Caco-2 (cell line): ENCODE measurements at regions not wholly inside any gene's neighbourhood (a gene's known extent, or its start where the extent isn't known, plus 50 kb on each side); places are given as distances from the start of the nearest gene placed in this dataset.

Experiments used
- BruUV-seq: library from RNA; stranded (reverse); fragments of 400-500 nt; replicated peaks from 2 replicates; lab custom pipeline; 2021; lab: Mats Ljungman, UMichigan
- CTCF ChIA-PET: fragments of 300-600 bp; sonication (Branson Sonifier 250); formaldehyde crosslinking; loops from one replicate; lab custom pipeline; 2022; ENCODE audit warnings: antibody characterized with exemption; lab: Charles Lee
- POLR2A ChIA-PET: fragments of 300-600 bp; sonication (Branson Sonifier 250); formaldehyde crosslinking; loops from one replicate; lab custom pipeline; 2022; ENCODE audit warnings: antibody characterized with exemption; lab: Charles Lee
- DNase-seq, 2 experiments: peaks; one replicate each; pipeline versions ENCODE4 v3.0.0 to v3.0.0-alpha.2; 2020 to 2022
- H3K27me3 ChIP-seq: replicated peaks from 2 replicates; pipeline ENCODE4 v1.6.0; 2011; ENCODE audit warnings: low read length; ENCODE audit not compliant: control insufficient read depth, insufficient read depth
- H3K36me3 ChIP-seq: 2 replicates; pipeline ENCODE4 v1.5.1; 2011; ENCODE audit warnings: low read length; ENCODE audit not compliant: control insufficient read depth, insufficient read depth
- H3K4me1 ChIP-seq: fragments of 250-450 bp; sonication (Bioruptor Pico); 2 replicates; pipeline ENCODE4 v1.5.1; 2020; ENCODE audit warnings: mild to moderate bottlenecking
- H3K4me3 ChIP-seq: 2 replicates; pipeline ENCODE4 v1.5.1; 2011; ENCODE audit warnings: low read depth, mild to moderate bottlenecking, control low read depth, low read length
- H3K9me3 ChIP-seq: fragments of 250-450 bp; sonication (Bioruptor Pico); 2 replicates; pipeline ENCODE4 v1.5.1; 2020; ENCODE audit warnings: mild to moderate bottlenecking, moderate library complexity
- H3K27ac Mint-ChIP-seq: one replicate; pipeline ENCODE4 v1.8.0; 2022; ENCODE audit warnings: mixed read lengths; ENCODE audit not compliant: unreplicated experiment
- H3K27me3 Mint-ChIP-seq: one replicate; pipeline ENCODE4 v1.8.0; 2022; ENCODE audit warnings: mixed read lengths; ENCODE audit not compliant: insufficient read depth, unreplicated experiment
- H3K36me3 Mint-ChIP-seq: one replicate; pipeline ENCODE4 v1.8.0; 2022; ENCODE audit warnings: mild to moderate bottlenecking, mixed read lengths; ENCODE audit not compliant: insufficient read depth, unreplicated experiment
- H3K4me1 Mint-ChIP-seq: one replicate; pipeline ENCODE4 v1.8.0; 2022; ENCODE audit warnings: low read depth, mixed read lengths; ENCODE audit not compliant: unreplicated experiment
- H3K4me3 Mint-ChIP-seq: one replicate; pipeline ENCODE4 v1.8.0; 2022; ENCODE audit warnings: mild to moderate bottlenecking, moderate library complexity, mixed read lengths; ENCODE audit not compliant: unreplicated experiment
- H3K9me3 Mint-ChIP-seq: one replicate; pipeline ENCODE4 v1.8.0; 2022; ENCODE audit warnings: mixed read lengths; ENCODE audit not compliant: unreplicated experiment
- CTCF ChIP-seq, 2 experiments: fragments of 200-600 bp in 1 of 2; IDR thresholded peaks; 1 replicate in 1 of 2; 2 replicates in 1 of 2; pipeline versions ENCODE4 v1.5.1 to v1.8.0; 2011 to 2022; ENCODE audit warnings: antibody characterized with exemption in 1 of 2, control low read depth in 1 of 2, inconsistent platforms in 1 of 2, low read depth in 1 of 2, low read length in 1 of 2, mild to moderate bottlenecking in 1 of 2, moderate library complexity in 1 of 2; ENCODE audit not compliant: insufficient read depth in 1 of 2, severe bottlenecking in 1 of 2, unreplicated experiment in 1 of 2
- intact Hi-C: fragments of 100-400 bp; cut with micrococcal nuclease; formaldehyde crosslinking; loops from one replicate; pipeline ENCODE4 v1.10.0; 2022; ENCODE audit not compliant: unreplicated experiment

GRCh38 chr15:92316586-92317295 lies 76.9 kb upstream of the ST8SIA2 start:
- Mint-ChIP-seq H3K27ac (no peak overlapping the region), H3K27me3 (peaks cover 35% of the 10 kb centered on the region), H3K4me1 (no peaks in the 10 kb centered on the region), H3K36me3 (no peaks in the 10 kb centered on the region), H3K4me3 (no peak overlapping the region), H3K9me3 (no peaks in the 10 kb centered on the region)
- CTCF ChIA-PET = no interaction called here
- Histone ChIP-seq H3K4me3 (no peak overlapping the region), H3K36me3 (no peaks in the 10 kb centered on the region), H3K27me3 (no peaks in the 10 kb centered on the region; the same call in 1 of the 2 replicates), H3K9me3 (no peaks in the 10 kb centered on the region), H3K4me1 (no peaks in the 10 kb centered on the region)
- no peak for DNase-seq
- POLR2A ChIA-PET = no interaction called here
- intact Hi-C loops = no loop called here
- no TSS peak for BruUV-seq
- TF ChIP-seq CTCF (IDR thresholded peaks at IDR 0.05; ENCODE audit: insufficient read depth in 1 of 2, low read depth in 1 of 2, low read length in 1 of 2, severe bottlenecking in 1 of 2, unreplicated experiment in 1 of 2) = no peak

- Histone ChIP-seq H3K27me3 (no peaks in the 10 kb centered on the region; the same call in 1 of the 2 replicates), H3K4me1 (no peaks in the 10 kb centered on the region), H3K36me3 (no peaks in the 10 kb centered on the region), H3K4me3 (no peak overlapping the region), H3K9me3 (no peaks in the 10 kb centered on the region)
- intact Hi-C loops = no loop called here
- Mint-ChIP-seq H3K4me1 (no peaks in the 10 kb centered on the region), H3K4me3 (no peak overlapping the region), H3K27me3 (peaks cover 33% of the 10 kb centered on the region), H3K9me3 (peaks cover 5% of the 10 kb centered on the region), H3K36me3 (no peaks in the 10 kb centered on the region), H3K27ac (no peak overlapping the region)
- DNase-seq = no peak
- ChIA-PET CTCF (no interaction called here), POLR2A (no interaction called here)
- no TSS peak for BruUV-seq
- TF ChIP-seq CTCF (IDR thresholded peaks at IDR 0.05; ENCODE audit: insufficient read depth in 1 of 2, low read depth in 1 of 2, low read length in 1 of 2, severe bottlenecking in 1 of 2, unreplicated experiment in 1 of 2) = no peak
Observed at GRCh38 chr15:92320012-92320699, 73.5 kb upstream of the ST8SIA2 start.

- Mint-ChIP-seq H3K4me3 (no peak overlapping the region), H3K9me3 (peaks cover 9% of the 10 kb centered on the region), H3K4me1 (no peaks in the 10 kb centered on the region), H3K36me3 (no peaks in the 10 kb centered on the region), H3K27ac (no peak overlapping the region), H3K27me3 (peaks cover 32% of the 10 kb centered on the region)
- ChIA-PET CTCF (no interaction called here), POLR2A (no interaction called here)
- no peaks in the 10 kb centered on the region for H3K9me3 ChIP-seq
- H3K27me3 ChIP-seq = no peaks in the 10 kb centered on the region
- no peak for TF ChIP-seq CTCF (IDR thresholded peaks at IDR 0.05; ENCODE audit: insufficient read depth in 1 of 2, low read depth in 1 of 2, low read length in 1 of 2, severe bottlenecking in 1 of 2, unreplicated experiment in 1 of 2)
- H3K4me3 ChIP-seq = no peak overlapping the region
- intact Hi-C loops = no loop called here
- DNase-seq = no peak
- H3K4me1 ChIP-seq = no peaks in the 10 kb centered on the region
- H3K36me3 ChIP-seq = no peaks in the 10 kb centered on the region
- no TSS peak for BruUV-seq
Observed at GRCh38 chr15:92322566-92323355, 70.9 kb upstream of the ST8SIA2 start.
